ENCODE measurements at regions not wholly inside any gene's neighbourhood (a gene's known extent, or its start where the extent isn't known, plus 50 kb on each side); places are given as distances from the start of the nearest gene placed in this dataset.

DNA sequence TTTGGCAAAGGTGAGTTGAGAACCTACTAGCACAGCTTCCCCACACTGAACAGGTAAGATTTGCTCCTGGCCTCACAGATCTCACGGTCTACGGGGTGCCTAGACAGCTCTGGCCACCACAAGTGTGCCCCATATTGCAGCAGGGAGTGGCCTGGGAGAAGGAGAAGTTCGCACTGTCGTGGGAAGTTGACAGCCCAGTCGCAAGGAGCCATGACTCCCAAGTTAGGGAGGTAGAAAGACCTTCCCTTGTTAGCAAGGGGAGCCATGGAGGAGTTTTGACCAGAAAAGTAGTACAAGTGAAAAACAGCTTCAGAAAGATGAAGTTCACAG, 316.3 kb downstream of the BCL11B start:
- H3K4me3 ChIP-seq (ENCODE audit: low read length), result no peak overlapping the region
- no peaks in the 10 kb centered on the region for H3K9me3 ChIP-seq (ENCODE audit: control insufficient read depth, low read length)
- H3K36me3 ChIP-seq (ENCODE audit: control insufficient read depth, insufficient read depth, low read length), result no peaks in the 10 kb centered on the region
- peaks cover 7% of the 10 kb centered on the region for H3K4me1 ChIP-seq (ENCODE audit: control insufficient read depth, insufficient read depth, low read length)
- no peak overlapping the region for H3K9ac ChIP-seq (ENCODE audit: low read length)
- no peaks in the 10 kb centered on the region for H3K27me3 ChIP-seq (ENCODE audit: control insufficient read depth, insufficient read depth, low read length)

- Histone ChIP-seq H3K4me1 (ENCODE audit: control insufficient read depth, insufficient read depth, low read length) (peaks cover 7% of the 10 kb centered on the region), H3K9me3 (ENCODE audit: control insufficient read depth, low read length) (no peaks in the 10 kb centered on the region), H3K27me3 (ENCODE audit: control insufficient read depth, insufficient read depth, low read length) (no peaks in the 10 kb centered on the region), H3K4me3 (ENCODE audit: low read length) (no peak overlapping the region), H3K36me3 (ENCODE audit: control insufficient read depth, insufficient read depth, low read length) (no peaks in the 10 kb centered on the region), H3K9ac (ENCODE audit: low read length) (no peak overlapping the region)
Measured at GRCh38 chr14:98956181-98956580, 315.8 kb downstream of the BCL11B start.

- no peaks in the 10 kb centered on the region for H3K9me3 ChIP-seq (ENCODE audit: control insufficient read depth, low read length)
- no peak overlapping the region for H3K9ac ChIP-seq (ENCODE audit: low read length)
- no peaks in the 10 kb centered on the region for H3K36me3 ChIP-seq (ENCODE audit: control insufficient read depth, insufficient read depth, low read length)
- H3K4me1 ChIP-seq (ENCODE audit: control insufficient read depth, insufficient read depth, low read length), result peaks cover 7% of the 10 kb centered on the region
- peaks cover 3% of the 10 kb centered on the region for H3K27me3 ChIP-seq (ENCODE audit: control insufficient read depth, insufficient read depth, low read length)
- no peak overlapping the region for H3K4me3 ChIP-seq (ENCODE audit: low read length)
Measured at GRCh38 chr14:98956661-98957060, 315.3 kb downstream of the BCL11B start.

DNA sequence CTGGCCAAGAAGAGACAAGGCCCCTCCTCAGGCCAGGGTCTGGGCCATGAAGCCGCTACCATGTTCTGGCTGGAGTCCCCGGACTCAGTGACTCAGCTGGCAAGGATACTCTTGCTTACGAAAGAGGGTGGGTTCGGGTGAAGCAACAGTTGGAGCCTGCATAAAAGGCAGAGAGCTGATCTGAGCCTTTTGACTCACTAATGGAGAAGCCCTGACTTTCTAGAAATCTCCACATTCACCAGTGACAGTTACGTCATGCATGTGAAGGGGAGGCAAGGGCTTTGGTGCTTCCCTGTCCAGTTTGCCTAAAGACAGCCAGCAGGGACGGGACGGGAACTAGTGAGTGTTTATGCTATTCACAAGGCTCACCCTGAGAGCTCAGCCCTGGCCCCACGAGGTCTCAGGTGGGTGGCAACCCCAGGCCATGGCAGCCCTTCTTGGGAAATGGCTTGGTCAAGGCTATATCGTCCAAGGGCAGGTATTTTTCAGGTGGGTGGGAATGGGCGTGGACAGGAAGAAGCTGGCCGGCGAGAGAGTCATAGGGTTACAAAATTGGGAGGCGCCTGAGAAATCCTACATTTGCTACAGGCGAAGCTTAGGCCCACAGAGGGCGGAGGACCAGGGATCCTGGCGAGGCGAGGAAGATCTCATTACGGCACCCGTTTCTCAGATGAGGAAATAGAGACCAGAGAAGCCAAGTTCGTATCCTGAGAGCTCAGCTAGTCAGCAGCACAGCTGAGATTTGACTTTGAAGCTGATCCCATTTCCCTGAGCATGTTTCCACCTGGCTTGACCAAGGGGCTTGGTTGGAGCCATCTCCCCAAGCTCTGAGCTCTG, 314.6 kb downstream of the BCL11B start:
- Histone ChIP-seq H3K36me3 (ENCODE audit: control insufficient read depth, insufficient read depth, low read length) (no peaks in the 10 kb centered on the region), H3K9ac (ENCODE audit: low read length) (no peak overlapping the region), H3K27me3 (ENCODE audit: control insufficient read depth, insufficient read depth, low read length) (peaks cover 4% of the 10 kb centered on the region), H3K9me3 (ENCODE audit: control insufficient read depth, low read length) (no peaks in the 10 kb centered on the region), H3K4me1 (ENCODE audit: control insufficient read depth, insufficient read depth, low read length) (peaks cover 7% of the 10 kb centered on the region), H3K4me3 (ENCODE audit: low read length) (no peak overlapping the region)

GRCh38 chr14:98958048-98958631, 313.9 kb downstream of the BCL11B start:
- no peak overlapping the region for H3K9ac ChIP-seq (ENCODE audit: low read length)
- H3K27me3 ChIP-seq (ENCODE audit: control insufficient read depth, insufficient read depth, low read length), result peaks cover 4% of the 10 kb centered on the region
- H3K4me1 ChIP-seq (ENCODE audit: control insufficient read depth, insufficient read depth, low read length), result peaks cover 7% of the 10 kb centered on the region
- no peaks in the 10 kb centered on the region for H3K36me3 ChIP-seq (ENCODE audit: control insufficient read depth, insufficient read depth, low read length)
- no peak overlapping the region for H3K4me3 ChIP-seq (ENCODE audit: low read length)
- H3K9me3 ChIP-seq (ENCODE audit: control insufficient read depth, low read length), result no peaks in the 10 kb centered on the region

DNA sequence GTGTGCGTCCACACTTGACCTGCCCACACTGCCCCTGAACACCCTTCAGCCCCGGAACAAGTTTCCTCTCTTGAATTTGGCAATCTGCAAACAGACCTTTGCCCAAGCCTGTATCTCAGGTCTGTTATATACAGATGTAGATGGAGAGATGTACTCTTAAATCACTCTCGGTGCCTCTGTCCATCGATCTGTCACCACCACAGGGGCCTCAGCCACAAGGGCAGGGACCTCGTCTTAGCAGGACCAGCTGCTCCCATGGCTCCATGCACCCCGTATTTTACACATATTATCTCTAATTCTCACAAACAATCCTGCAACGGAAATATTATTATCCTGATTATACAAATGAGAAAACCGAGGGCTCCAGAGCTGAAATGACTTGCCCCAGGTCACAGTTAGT, 313.4 kb downstream of the BCL11B start:
- Histone ChIP-seq H3K36me3 (ENCODE audit: control insufficient read depth, insufficient read depth, low read length) (no peaks in the 10 kb centered on the region), H3K4me3 (ENCODE audit: low read length) (no peak overlapping the region), H3K9me3 (ENCODE audit: control insufficient read depth, low read length) (no peaks in the 10 kb centered on the region), H3K4me1 (ENCODE audit: control insufficient read depth, insufficient read depth, low read length) (peaks cover 7% of the 10 kb centered on the region), H3K27me3 (ENCODE audit: control insufficient read depth, insufficient read depth, low read length) (peaks cover 4% of the 10 kb centered on the region), H3K9ac (ENCODE audit: low read length) (no peak overlapping the region)

GRCh38 chr14:98959410-98959809, 312.6 kb downstream of the BCL11B start:
- H3K9me3 ChIP-seq (ENCODE audit: control insufficient read depth, low read length), result no peaks in the 10 kb centered on the region
- no peaks in the 10 kb centered on the region for H3K36me3 ChIP-seq (ENCODE audit: control insufficient read depth, insufficient read depth, low read length)
- H3K4me3 ChIP-seq (ENCODE audit: low read length), result no peak overlapping the region
- H3K4me1 ChIP-seq (ENCODE audit: control insufficient read depth, insufficient read depth, low read length), result peaks cover 15% of the 10 kb centered on the region
- H3K27me3 ChIP-seq (ENCODE audit: control insufficient read depth, insufficient read depth, low read length), result peaks cover 4% of the 10 kb centered on the region
- H3K9ac ChIP-seq (ENCODE audit: low read length), result no peak overlapping the region

- Histone ChIP-seq H3K9me3 (ENCODE audit: control insufficient read depth, low read length) (no peaks in the 10 kb centered on the region), H3K9ac (ENCODE audit: low read length) (no peak overlapping the region), H3K36me3 (ENCODE audit: control insufficient read depth, insufficient read depth, low read length) (no peaks in the 10 kb centered on the region), H3K4me1 (ENCODE audit: control insufficient read depth, insufficient read depth, low read length) (peaks cover 16% of the 10 kb centered on the region), H3K27me3 (ENCODE audit: control insufficient read depth, insufficient read depth, low read length) (peaks cover 4% of the 10 kb centered on the region), H3K4me3 (ENCODE audit: low read length) (no peak overlapping the region)
Measured at GRCh38 chr14:98959958-98960616, 311.9 kb downstream of the BCL11B start.

DNA sequence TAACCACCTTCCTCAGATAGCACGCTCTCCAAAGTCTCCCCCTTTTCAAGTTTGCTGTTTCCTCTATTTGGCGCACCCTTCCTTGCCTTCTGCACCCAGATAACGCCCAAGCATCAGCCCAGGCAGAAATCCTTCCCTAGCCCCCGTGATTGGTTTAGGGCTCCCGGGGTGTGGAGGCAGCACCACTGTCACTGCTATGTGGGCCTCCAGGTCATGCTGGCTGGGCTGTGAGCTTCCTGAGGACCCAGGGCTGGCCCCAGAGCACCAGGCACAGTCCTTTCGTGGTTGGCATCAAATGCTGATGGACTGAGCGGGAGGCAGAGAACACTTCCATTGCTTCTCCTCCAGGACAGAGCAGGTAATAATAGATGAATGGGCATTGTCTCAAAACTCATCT, 311.4 kb downstream of the BCL11B start:
- no peak overlapping the region for H3K9ac ChIP-seq (ENCODE audit: low read length)
- H3K27me3 ChIP-seq (ENCODE audit: control insufficient read depth, insufficient read depth, low read length), result peaks cover 4% of the 10 kb centered on the region
- peaks cover 16% of the 10 kb centered on the region for H3K4me1 ChIP-seq (ENCODE audit: control insufficient read depth, insufficient read depth, low read length)
- H3K9me3 ChIP-seq (ENCODE audit: control insufficient read depth, low read length), result no peaks in the 10 kb centered on the region
- no peak overlapping the region for H3K4me3 ChIP-seq (ENCODE audit: low read length)
- no peaks in the 10 kb centered on the region for H3K36me3 ChIP-seq (ENCODE audit: control insufficient read depth, insufficient read depth, low read length)

DNA sequence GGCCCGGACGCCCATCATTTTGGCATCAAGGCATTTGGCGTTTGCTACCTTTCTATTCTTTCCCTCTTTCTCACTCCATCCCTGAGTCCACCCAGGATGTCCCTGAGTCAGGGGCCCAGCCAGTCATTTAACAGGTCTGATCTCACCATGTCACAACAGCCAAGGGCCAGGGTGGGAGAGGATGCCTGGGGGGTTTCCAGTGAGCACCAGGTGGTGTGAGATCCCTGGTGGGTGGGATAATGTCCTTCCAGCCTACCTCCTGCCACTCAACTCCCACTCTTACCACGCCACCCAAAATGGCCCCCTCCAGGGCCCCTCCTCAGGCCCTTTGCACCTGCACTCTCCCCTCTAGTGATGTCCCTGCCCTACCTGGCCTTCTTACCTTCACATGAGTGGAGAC, 310.8 kb downstream of the BCL11B start:
- Histone ChIP-seq H3K9ac (ENCODE audit: low read length) (no peak overlapping the region), H3K4me1 (ENCODE audit: control insufficient read depth, insufficient read depth, low read length) (peaks cover 16% of the 10 kb centered on the region), H3K27me3 (ENCODE audit: control insufficient read depth, insufficient read depth, low read length) (peaks cover 4% of the 10 kb centered on the region), H3K9me3 (ENCODE audit: control insufficient read depth, low read length) (no peaks in the 10 kb centered on the region), H3K36me3 (ENCODE audit: control insufficient read depth, insufficient read depth, low read length) (no peaks in the 10 kb centered on the region), H3K4me3 (ENCODE audit: low read length) (no peak overlapping the region)

DNA sequence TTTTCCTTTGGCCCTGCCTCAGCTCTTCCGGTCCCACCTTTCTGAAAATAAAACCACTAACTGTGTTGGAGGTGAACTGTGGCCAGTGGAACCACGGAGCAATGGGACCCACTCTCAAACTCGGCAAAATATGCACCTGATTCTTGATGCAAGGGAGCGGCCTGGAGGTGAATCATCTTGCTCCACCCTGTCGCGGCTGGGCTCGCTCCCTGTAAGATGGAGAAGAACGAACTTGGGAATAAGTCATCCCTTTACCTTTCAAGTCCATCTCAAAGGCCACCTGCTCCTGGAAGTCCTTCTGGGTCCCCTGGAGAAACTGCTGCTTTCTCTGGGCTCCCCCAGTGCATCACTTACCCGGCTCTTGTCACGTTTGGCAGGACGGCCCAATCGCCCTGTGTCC, 309.9 kb downstream of the BCL11B start:
- no peaks in the 10 kb centered on the region for H3K36me3 ChIP-seq (ENCODE audit: control insufficient read depth, insufficient read depth, low read length)
- H3K9ac ChIP-seq (ENCODE audit: low read length), result no peak overlapping the region
- H3K9me3 ChIP-seq (ENCODE audit: control insufficient read depth, low read length), result no peaks in the 10 kb centered on the region
- peaks cover 4% of the 10 kb centered on the region for H3K27me3 ChIP-seq (ENCODE audit: control insufficient read depth, insufficient read depth, low read length)
- peaks cover 16% of the 10 kb centered on the region for H3K4me1 ChIP-seq (ENCODE audit: control insufficient read depth, insufficient read depth, low read length)
- H3K4me3 ChIP-seq (ENCODE audit: low read length), result no peak overlapping the region

- peaks cover 8% of the 10 kb centered on the region for H3K4me1 ChIP-seq (ENCODE audit: control insufficient read depth, insufficient read depth, low read length)
- H3K27me3 ChIP-seq (ENCODE audit: control insufficient read depth, insufficient read depth, low read length), result peaks cover 4% of the 10 kb centered on the region
- no peaks in the 10 kb centered on the region for H3K9me3 ChIP-seq (ENCODE audit: control insufficient read depth, low read length)
Measured at GRCh38 chr14:98963610-98964009, 308.4 kb downstream of the BCL11B start.

More at GRCh38 chr14:98963610-98964009, 308.4 kb downstream of the BCL11B start:
- H3K9ac ChIP-seq (ENCODE audit: low read length), result no peak overlapping the region
- no peak overlapping the region for H3K4me3 ChIP-seq (ENCODE audit: low read length)
- H3K36me3 ChIP-seq (ENCODE audit: control insufficient read depth, insufficient read depth, low read length), result no peaks in the 10 kb centered on the region

Data from mucosa of stomach (tissue), 1 donor.